ENCODE measurements at regions not wholly inside any gene's neighbourhood (a gene's known extent, or its start where the extent isn't known, plus 50 kb on each side); places are given as distances from the start of the nearest gene placed in this dataset.

- Mint-ChIP-seq H3K4me1 (ENCODE audit: insufficient read depth, unreplicated experiment) (no peaks in the 10 kb centered on the region), H3K36me3 (ENCODE audit: insufficient read depth, unreplicated experiment) (no peaks in the 10 kb centered on the region), H3K4me3 (ENCODE audit: unreplicated experiment) (no peak overlapping the region), H3K9me3 (ENCODE audit: unreplicated experiment) (peaks cover 19% of the 10 kb centered on the region), H3K27ac (ENCODE audit: low read depth, unreplicated experiment) (no peak overlapping the region), H3K27me3 (ENCODE audit: insufficient read depth, unreplicated experiment) (peaks cover 55% of the 10 kb centered on the region)
- POLR2A ChIA-PET: interaction anchor here (0.6 kb wide), 1 partner anchor 183 kb away, joined by 3 read pairs; no protein-coding TSS in a partner anchor
- CTCF ChIA-PET: no interaction called here
- intact Hi-C loops (cut with micrococcal nuclease): no loop called here
- no peak for TF ChIP-seq CTCF (IDR thresholded peaks at IDR 0.05; ENCODE audit: unreplicated experiment)
- BruUV-seq (replicated peaks): no TSS peak
- no peak for DNase-seq (ENCODE audit: unreplicated experiment)
These were observed 143.8 kb upstream of the RADX start for GRCh38 chrX:106467943-106468342.

GRCh38 chrX:106468433-106468832 is 143.3 kb upstream of the RADX start:
- no peak overlapping the region for H3K27ac Mint-ChIP-seq (ENCODE audit: low read depth, unreplicated experiment)
- no TSS peak for BruUV-seq (replicated peaks)
- ChIA-PET POLR2A (interaction anchor here (0.6 kb wide), 1 partner anchor 184 kb away, joined by 3 read pairs; no protein-coding TSS in a partner anchor), CTCF (interaction anchor here (0.6 kb wide), 2 partner anchors 11 to 61 kb away, joined by 3 read pairs; no protein-coding TSS in a partner anchor)
- no peak for DNase-seq (ENCODE audit: unreplicated experiment)
- intact Hi-C loops (cut with micrococcal nuclease): no loop called here
- no peak overlapping the region for H3K4me3 Mint-ChIP-seq (ENCODE audit: unreplicated experiment)
- no peak for TF ChIP-seq CTCF (IDR thresholded peaks at IDR 0.05; ENCODE audit: unreplicated experiment)
- H3K27me3 Mint-ChIP-seq (ENCODE audit: insufficient read depth, unreplicated experiment): peaks cover 52% of the 10 kb centered on the region
- H3K9me3 Mint-ChIP-seq (ENCODE audit: unreplicated experiment): peaks cover 19% of the 10 kb centered on the region
- no peaks in the 10 kb centered on the region for H3K36me3 Mint-ChIP-seq (ENCODE audit: insufficient read depth, unreplicated experiment)
- no peaks in the 10 kb centered on the region for H3K4me1 Mint-ChIP-seq (ENCODE audit: insufficient read depth, unreplicated experiment)

- Mint-ChIP-seq H3K27me3 (ENCODE audit: insufficient read depth, unreplicated experiment) (peaks cover 34% of the 10 kb centered on the region), H3K4me3 (ENCODE audit: unreplicated experiment) (no peak overlapping the region), H3K9me3 (ENCODE audit: unreplicated experiment) (no peaks in the 10 kb centered on the region), H3K36me3 (ENCODE audit: insufficient read depth, unreplicated experiment) (no peaks in the 10 kb centered on the region), H3K27ac (ENCODE audit: low read depth, unreplicated experiment) (no peak overlapping the region), H3K4me1 (ENCODE audit: insufficient read depth, unreplicated experiment) (peaks cover 5% of the 10 kb centered on the region)
- DNase-seq (ENCODE audit: unreplicated experiment): no peak
- ChIA-PET CTCF (interaction anchor here (0.7 to 2.6 kb wide), 11 partner anchors 10 to 322 kb away, joined by 3 to 38 read pairs (median 5); no protein-coding TSS in a partner anchor), POLR2A (no interaction called here)
- BruUV-seq (replicated peaks): no TSS peak
- intact Hi-C loops (cut with micrococcal nuclease): loop anchor here (5.0 kb wide), 1 partner anchor 272 kb away; no protein-coding TSS in a partner anchor
- no peak for TF ChIP-seq CTCF (IDR thresholded peaks at IDR 0.05; ENCODE audit: unreplicated experiment)
These were observed 131.9 kb upstream of the RADX start for GRCh38 chrX:106479920-106480319.

- Mint-ChIP-seq H3K27ac (ENCODE audit: low read depth, unreplicated experiment) (no peak overlapping the region), H3K27me3 (ENCODE audit: insufficient read depth, unreplicated experiment) (peaks cover 45% of the 10 kb centered on the region), H3K4me1 (ENCODE audit: insufficient read depth, unreplicated experiment) (peaks cover 5% of the 10 kb centered on the region), H3K36me3 (ENCODE audit: insufficient read depth, unreplicated experiment) (no peaks in the 10 kb centered on the region), H3K9me3 (ENCODE audit: unreplicated experiment) (no peaks in the 10 kb centered on the region), H3K4me3 (ENCODE audit: unreplicated experiment) (no peak overlapping the region)
- BruUV-seq (replicated peaks): no TSS peak
- ChIA-PET POLR2A (no interaction called here), CTCF (interaction anchor here (0.5 to 3.1 kb wide), 41 partner anchors 9 to 1179 kb away, joined by 3 to 38 read pairs (median 4); partner anchors contain the start of gene RADX)
- DNase-seq (ENCODE audit: unreplicated experiment): peak; percentile 67
- intact Hi-C loops (cut with micrococcal nuclease): loop anchor here (1.0 to 5.0 kb wide), 3 partner anchors 138 to 310 kb away; no protein-coding TSS in a partner anchor
- peak; percentile 82 for TF ChIP-seq CTCF (IDR thresholded peaks at IDR 0.05; ENCODE audit: unreplicated experiment)
These were observed 130.4 kb upstream of the RADX start for GRCh38 chrX:106481341-106481740.
